ENCODE measurements at regions not wholly inside any gene's neighbourhood (a gene's known extent, or its start where the extent isn't known, plus 50 kb on each side); places are given as distances from the start of the nearest gene placed in this dataset.
"Not testable (repeated sequence)": the region's sequence is repeated elsewhere in the genome, so short reads cannot be mapped to it uniquely, and the experiment has no call there.

- TF ChIP-seq ZNF550 (CRISPR knock-in tag; IDR thresholded peaks at IDR 0.05; ENCODE audit: borderline replicate concordance); FOXK1 (CRISPR knock-in tag; IDR thresholded peaks at IDR 0.05; ENCODE audit: borderline replicate concordance, low read depth); MXI1 (IDR thresholded peaks at IDR 0.05; ENCODE audit: borderline replicate concordance, low read depth, low read length); ZNF121 (CRISPR knock-in tag; IDR thresholded peaks at IDR 0.05); FOXP1 (IDR thresholded peaks at IDR 0.05); FOXP1 (CRISPR knock-in tag; IDR thresholded peaks at IDR 0.05); NR1H2 (CRISPR knock-in tag; IDR thresholded peaks at IDR 0.05; ENCODE audit: borderline replicate concordance, low read depth); PTBP1 (IDR thresholded peaks at IDR 0.05; ENCODE audit: low read depth, low read length, poor library complexity, severe bottlenecking); SOX6 (IDR thresholded peaks at IDR 0.05); SOX6 (CRISPR knock-in tag; IDR thresholded peaks at IDR 0.05); YY1 (IDR thresholded peaks at IDR 0.05; ENCODE audit: insufficient read depth, insufficient replicate concordance, low read depth, low read length): not testable (repeated sequence)
- TF ChIP-seq, protein P1, sequence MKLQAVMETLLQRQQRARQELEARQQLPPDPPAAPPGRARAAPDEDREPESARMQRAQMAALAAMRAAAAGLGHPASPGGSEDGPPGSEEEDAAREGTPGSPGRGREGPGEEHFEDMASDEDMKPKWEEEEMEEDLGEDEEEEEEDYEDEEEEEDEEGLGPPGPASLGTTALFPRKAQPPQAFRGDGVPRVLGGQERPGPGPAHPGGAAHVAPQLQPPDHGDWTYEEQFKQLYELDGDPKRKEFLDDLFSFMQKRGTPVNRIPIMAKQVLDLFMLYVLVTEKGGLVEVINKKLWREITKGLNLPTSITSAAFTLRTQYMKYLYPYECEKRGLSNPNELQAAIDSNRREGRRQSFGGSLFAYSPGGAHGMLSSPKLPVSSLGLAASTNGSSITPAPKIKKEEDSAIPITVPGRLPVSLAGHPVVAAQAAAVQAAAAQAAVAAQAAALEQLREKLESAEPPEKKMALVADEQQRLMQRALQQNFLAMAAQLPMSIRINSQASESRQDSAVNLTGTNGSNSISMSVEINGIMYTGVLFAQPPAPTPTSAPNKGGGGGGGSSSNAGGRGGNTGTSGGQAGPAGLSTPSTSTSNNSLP (IDR thresholded peaks at IDR 0.05; ENCODE audit: low read depth, low read length), result not testable (repeated sequence)
- TF ChIP-seq, protein P2, sequence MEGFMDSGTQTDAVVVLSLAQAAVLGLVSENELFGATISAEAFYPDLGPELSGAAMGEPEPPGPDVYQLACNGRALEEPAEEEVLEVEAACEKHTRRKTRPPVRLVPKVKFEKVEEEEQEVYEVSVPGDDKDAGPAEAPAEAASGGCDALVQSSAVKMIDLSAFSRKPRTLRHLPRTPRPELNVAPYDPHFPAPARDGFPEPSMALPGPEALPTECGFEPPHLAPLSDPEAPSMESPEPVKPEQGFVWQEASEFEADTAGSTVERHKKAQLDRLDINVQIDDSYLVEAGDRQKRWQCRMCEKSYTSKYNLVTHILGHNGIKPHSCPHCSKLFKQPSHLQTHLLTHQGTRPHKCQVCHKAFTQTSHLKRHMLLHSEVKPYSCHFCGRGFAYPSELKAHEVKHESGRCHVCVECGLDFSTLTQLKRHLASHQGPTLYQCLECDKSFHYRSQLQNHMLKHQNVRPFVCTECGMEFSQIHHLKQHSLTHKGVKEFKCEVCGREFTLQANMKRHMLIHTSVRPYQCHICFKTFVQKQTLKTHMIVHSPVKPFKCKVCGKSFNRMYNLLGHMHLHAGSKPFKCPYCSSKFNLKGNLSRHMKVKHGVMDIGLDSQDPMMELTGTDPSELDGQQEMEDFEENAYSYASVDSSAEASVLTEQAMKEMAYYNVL (CRISPR knock-in tag; IDR thresholded peaks at IDR 0.05; ENCODE audit: borderline replicate concordance), result not testable (repeated sequence)
Measured at GRCh38 chr2:87277734-87278133, 256.1 kb upstream of the PLGLB1 start.
